Progenitor cell of endocrine pancreas (in vitro differentiated cells): ENCODE measurements at regions not wholly inside any gene's neighbourhood (a gene's known extent, or its start where the extent isn't known, plus 50 kb on each side); places are given as distances from the start of the nearest gene placed in this dataset.

Experiments
- DNase-seq: peaks from one replicate; pipeline ENCODE4 v3.0.0; 2021; ENCODE audit warnings: low spot score; ENCODE audit not compliant: unreplicated experiment
- H3K27ac Mint-ChIP-seq: 2 replicates; pipeline ENCODE4 v1.8.0; 2021; ENCODE audit warnings: mild to moderate bottlenecking, moderate library complexity, mixed read lengths
- H3K27me3 Mint-ChIP-seq: 2 replicates; pipeline ENCODE4 v1.8.0; 2021; ENCODE audit warnings: mixed read lengths
- H3K36me3 Mint-ChIP-seq: 2 replicates; pipeline ENCODE4 v1.8.0; 2022; ENCODE audit warnings: mixed read lengths; ENCODE audit not compliant: insufficient read depth
- H3K4me1 Mint-ChIP-seq: 2 replicates; pipeline ENCODE4 v1.8.0; 2021; ENCODE audit warnings: low read depth, mixed read lengths
- H3K4me3 Mint-ChIP-seq: 2 replicates; pipeline ENCODE4 v1.8.0; 2021; ENCODE audit warnings: low read depth, mild to moderate bottlenecking, moderate library complexity, mixed read lengths
- H3K9me3 Mint-ChIP-seq: 2 replicates; pipeline ENCODE4 v1.8.0; 2021; ENCODE audit warnings: low read depth, mixed read lengths
- TF ChIP-seq, protein P1 (sequence below): fragments of 200-600 bp; sonication (generic); IDR thresholded peaks from one replicate; pipeline ENCODE4 v1.5.0; 2021; ENCODE audit warnings: antibody characterized with exemption, mild to moderate bottlenecking; ENCODE audit not compliant: unreplicated experiment

DNA sequence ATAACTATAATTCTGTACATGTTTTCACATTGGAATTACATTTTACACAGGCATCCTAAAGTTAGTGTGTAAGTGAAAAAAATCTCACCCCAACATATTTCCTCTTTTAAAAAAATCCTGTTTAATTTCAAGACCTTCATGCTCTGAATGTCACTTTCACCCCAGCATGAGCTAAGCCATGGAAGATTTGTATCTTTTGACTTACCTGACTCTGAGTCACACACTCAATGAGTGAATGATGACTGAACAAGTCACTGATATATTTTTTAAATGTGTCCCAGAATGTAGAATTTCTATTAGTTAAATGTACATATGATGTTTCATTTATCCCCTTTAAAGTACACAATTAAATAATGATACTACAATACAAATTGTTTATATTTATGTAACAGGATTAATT, 199.9 kb upstream of the RBMS3 start:
- H3K4me3 Mint-ChIP-seq, result no peak overlapping the region
- H3K27me3 Mint-ChIP-seq, result no peaks in the 10 kb centered on the region
- H3K36me3 Mint-ChIP-seq, result no peaks in the 10 kb centered on the region
- no peak for DNase-seq
- H3K9me3 Mint-ChIP-seq, result peaks cover 6% of the 10 kb centered on the region
- no peaks in the 10 kb centered on the region for H3K4me1 Mint-ChIP-seq
- H3K27ac Mint-ChIP-seq, result no peak overlapping the region
- TF ChIP-seq, protein P1, sequence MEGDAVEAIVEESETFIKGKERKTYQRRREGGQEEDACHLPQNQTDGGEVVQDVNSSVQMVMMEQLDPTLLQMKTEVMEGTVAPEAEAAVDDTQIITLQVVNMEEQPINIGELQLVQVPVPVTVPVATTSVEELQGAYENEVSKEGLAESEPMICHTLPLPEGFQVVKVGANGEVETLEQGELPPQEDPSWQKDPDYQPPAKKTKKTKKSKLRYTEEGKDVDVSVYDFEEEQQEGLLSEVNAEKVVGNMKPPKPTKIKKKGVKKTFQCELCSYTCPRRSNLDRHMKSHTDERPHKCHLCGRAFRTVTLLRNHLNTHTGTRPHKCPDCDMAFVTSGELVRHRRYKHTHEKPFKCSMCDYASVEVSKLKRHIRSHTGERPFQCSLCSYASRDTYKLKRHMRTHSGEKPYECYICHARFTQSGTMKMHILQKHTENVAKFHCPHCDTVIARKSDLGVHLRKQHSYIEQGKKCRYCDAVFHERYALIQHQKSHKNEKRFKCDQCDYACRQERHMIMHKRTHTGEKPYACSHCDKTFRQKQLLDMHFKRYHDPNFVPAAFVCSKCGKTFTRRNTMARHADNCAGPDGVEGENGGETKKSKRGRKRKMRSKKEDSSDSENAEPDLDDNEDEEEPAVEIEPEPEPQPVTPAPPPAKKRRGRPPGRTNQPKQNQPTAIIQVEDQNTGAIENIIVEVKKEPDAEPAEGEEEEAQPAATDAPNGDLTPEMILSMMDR, result no peak

DNA sequence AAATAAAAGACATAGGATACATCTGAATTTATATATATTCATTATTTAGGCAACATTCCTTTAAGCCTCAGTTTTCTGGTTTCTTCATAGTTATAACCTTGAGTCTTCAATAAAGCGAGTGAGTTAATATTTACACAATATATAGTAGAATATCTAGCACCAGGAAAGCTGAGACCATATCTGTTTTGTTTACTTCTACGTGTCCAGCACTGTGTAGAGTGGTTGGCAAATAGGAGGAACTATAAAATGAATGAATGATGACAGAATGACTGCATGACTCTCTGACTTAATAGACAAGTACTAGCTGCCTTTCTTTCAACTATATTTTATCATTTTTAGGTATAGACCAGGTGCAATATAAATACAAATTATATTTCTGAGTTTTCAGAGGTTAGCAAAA, 197.8 kb upstream of the RBMS3 start:
- TF ChIP-seq, protein P1, result no peak
- Mint-ChIP-seq H3K9me3 (peaks cover 6% of the 10 kb centered on the region), H3K27me3 (no peaks in the 10 kb centered on the region), H3K4me1 (no peaks in the 10 kb centered on the region), H3K36me3 (no peaks in the 10 kb centered on the region), H3K4me3 (no peak overlapping the region), H3K27ac (no peak overlapping the region)
- DNase-seq, result no peak

DNA sequence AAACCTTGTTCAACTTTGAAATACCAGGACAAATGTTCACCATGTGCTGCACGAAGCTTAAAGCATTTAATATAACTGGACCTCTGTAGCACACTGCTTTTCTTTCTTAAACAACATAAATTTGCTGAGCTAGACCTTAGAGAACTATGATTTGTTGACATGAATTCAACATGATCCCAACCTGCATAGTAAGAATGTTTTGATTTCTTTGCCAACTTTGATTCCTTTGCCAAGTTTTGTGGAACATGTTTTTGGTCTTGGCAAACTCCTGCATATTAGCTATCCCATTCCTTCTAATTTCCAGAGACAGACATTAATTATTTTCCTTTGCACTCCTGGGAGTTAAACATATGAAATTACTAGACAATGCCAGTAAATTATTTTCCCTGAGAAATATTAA, 197.2 kb upstream of the RBMS3 start:
- H3K36me3 Mint-ChIP-seq, result no peaks in the 10 kb centered on the region
- no peaks in the 10 kb centered on the region for H3K4me1 Mint-ChIP-seq
- peaks cover 6% of the 10 kb centered on the region for H3K9me3 Mint-ChIP-seq
- no peak overlapping the region for H3K27ac Mint-ChIP-seq
- H3K4me3 Mint-ChIP-seq, result no peak overlapping the region
- TF ChIP-seq, protein P1, result no peak
- DNase-seq, result no peak
- no peaks in the 10 kb centered on the region for H3K27me3 Mint-ChIP-seq

DNA sequence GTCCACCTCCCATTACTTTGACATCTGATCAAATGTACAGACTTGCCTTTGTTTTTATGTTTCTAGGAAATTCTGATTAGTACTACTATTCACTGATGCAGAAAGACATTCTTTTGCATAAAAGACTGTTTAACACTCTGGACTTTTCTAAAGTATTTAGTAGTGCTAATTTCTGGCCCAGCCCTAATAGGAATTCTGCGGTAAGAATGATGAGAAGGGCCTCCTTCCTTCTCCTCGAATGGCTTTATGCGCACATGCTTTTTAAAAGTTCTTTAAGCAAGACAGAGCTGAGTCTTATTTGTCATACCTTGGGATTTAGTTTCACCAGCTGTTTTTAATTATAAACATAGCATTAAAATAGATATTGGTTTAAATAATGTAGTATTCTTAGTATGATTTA, 192.3 kb upstream of the RBMS3 start:
- Mint-ChIP-seq H3K4me1 (no peaks in the 10 kb centered on the region), H3K27me3 (no peaks in the 10 kb centered on the region), H3K9me3 (peaks cover 3% of the 10 kb centered on the region), H3K36me3 (no peaks in the 10 kb centered on the region), H3K4me3 (no peak overlapping the region), H3K27ac (no peak overlapping the region)
- TF ChIP-seq, protein P1, result no peak
- DNase-seq, result no peak

DNA sequence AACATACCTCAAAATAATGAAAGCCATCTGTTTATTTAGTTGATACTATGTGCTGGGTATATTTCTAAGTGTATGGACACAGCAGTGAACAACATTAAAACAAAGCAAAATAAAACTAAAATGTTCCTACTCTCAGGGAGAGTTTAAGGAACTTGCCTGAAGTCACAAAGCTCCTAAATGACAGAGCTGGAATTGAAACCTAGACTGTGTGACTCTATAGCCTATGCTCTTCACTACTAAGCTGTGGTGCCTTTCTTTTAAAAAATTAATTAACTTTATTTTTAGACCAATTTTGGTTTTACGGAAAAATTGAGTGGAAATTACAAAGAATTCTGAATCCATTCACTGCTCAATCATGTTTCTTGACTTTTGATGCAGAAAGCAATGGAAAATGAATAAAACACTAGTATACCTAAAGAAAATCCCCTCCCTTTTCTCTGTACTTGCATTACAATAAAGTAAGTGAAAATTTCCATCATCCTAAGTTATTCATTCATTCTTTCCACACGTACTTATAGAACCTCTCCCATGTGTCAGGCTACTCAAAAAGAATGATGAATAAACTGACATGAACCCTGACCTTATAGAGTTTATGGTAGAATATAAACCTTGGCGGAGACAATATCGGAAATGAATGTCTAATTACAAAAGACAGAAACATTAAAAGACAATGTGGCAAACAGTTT, 189.8 kb upstream of the RBMS3 start:
- no peaks in the 10 kb centered on the region for H3K4me1 Mint-ChIP-seq
- H3K27ac Mint-ChIP-seq, result no peak overlapping the region
- TF ChIP-seq, protein P1, result no peak
- no peak for DNase-seq
- no peak overlapping the region for H3K4me3 Mint-ChIP-seq
- H3K27me3 Mint-ChIP-seq, result no peaks in the 10 kb centered on the region
- H3K9me3 Mint-ChIP-seq, result peaks cover 4% of the 10 kb centered on the region
- no peaks in the 10 kb centered on the region for H3K36me3 Mint-ChIP-seq
